Activated CD8-positive, alpha-beta memory T cell treated with anti-CD3 and anti-CD28 coated beads, Interleukin-2, amount 10 ng/mL, durations not matched to agents 7 days and 5 days (primary cell): ENCODE measurements at regions not wholly inside any gene's neighbourhood (a gene's known extent, or its start where the extent isn't known, plus 50 kb on each side); places are given as distances from the start of the nearest gene placed in this dataset.

ENCODE experiments used
- ATAC-seq: fragments of 150-1000 bp; cut with Tn5 transposase; one replicate; pipeline ENCODE4 v1.10.0; 2021; ENCODE audit warnings: moderate library complexity
- CTCF ChIA-PET: fragments of 350-600 bp; sonication (Branson Sonifier 250); formaldehyde crosslinking; loops from one replicate; lab custom pipeline; 2021; ENCODE audit warnings: antibody characterized with exemption; lab: Charles Lee
- DNase-seq: peaks from one replicate; pipeline ENCODE4 v3.0.0-alpha.2; 2020
- H3K27ac Mint-ChIP-seq: one replicate; pipeline ENCODE4 v1.8.0; 2021; ENCODE audit warnings: mild to moderate bottlenecking, mixed read lengths
- H3K27me3 Mint-ChIP-seq: one replicate; pipeline ENCODE4 v1.8.0; 2021; ENCODE audit warnings: mixed read lengths
- H3K36me3 Mint-ChIP-seq: one replicate; pipeline ENCODE4 v1.8.0; 2021; ENCODE audit warnings: mild to moderate bottlenecking, mixed read lengths
- H3K4me1 Mint-ChIP-seq: one replicate; pipeline ENCODE4 v1.8.0; 2021; ENCODE audit warnings: mixed read lengths
- H3K4me3 Mint-ChIP-seq: one replicate; pipeline ENCODE4 v1.8.0; 2021; ENCODE audit warnings: mild to moderate bottlenecking, moderate library complexity, mixed read lengths
- H3K9me3 Mint-ChIP-seq: one replicate; pipeline ENCODE4 v1.8.0; 2022; ENCODE audit warnings: low read depth, mixed read lengths

DNA sequence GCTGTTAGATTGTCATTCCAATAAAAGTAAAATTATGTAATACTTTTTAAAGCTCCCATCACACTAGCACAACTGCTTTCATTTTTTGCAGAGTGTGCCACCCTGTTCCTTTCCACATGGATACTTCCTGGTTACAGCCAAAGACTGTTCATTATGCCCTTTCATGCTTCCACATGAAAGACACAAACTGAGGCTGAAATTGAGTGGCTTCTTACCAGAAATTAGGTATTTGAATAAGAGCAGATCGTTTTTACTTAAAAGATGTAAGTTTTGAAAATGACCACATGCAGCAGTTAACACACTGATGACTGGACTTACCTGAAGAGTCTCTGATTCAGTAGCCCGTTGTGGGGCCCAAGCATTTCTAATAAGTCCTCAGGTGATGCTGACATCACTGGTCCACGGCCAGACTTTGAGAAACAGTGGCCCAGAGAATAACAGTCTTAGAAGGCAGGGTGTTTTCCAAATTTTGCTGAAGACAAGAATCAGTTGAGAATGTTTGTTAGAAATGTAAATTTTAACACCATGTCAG, 187.6 kb upstream of the DMRT1 start:
- H3K27me3 Mint-ChIP-seq = peaks cover 12% of the 10 kb centered on the region
- no peaks in the 10 kb centered on the region for H3K9me3 Mint-ChIP-seq
- ATAC-seq (no peak), DNase-seq (no peak)
- no peak overlapping the region for H3K4me3 Mint-ChIP-seq
- H3K4me1 Mint-ChIP-seq = peaks cover 42% of the 10 kb centered on the region
- CTCF ChIA-PET = no interaction called here
- H3K36me3 Mint-ChIP-seq = no peaks in the 10 kb centered on the region
- H3K27ac Mint-ChIP-seq = peak overlapping the region; percentile 47

DNA sequence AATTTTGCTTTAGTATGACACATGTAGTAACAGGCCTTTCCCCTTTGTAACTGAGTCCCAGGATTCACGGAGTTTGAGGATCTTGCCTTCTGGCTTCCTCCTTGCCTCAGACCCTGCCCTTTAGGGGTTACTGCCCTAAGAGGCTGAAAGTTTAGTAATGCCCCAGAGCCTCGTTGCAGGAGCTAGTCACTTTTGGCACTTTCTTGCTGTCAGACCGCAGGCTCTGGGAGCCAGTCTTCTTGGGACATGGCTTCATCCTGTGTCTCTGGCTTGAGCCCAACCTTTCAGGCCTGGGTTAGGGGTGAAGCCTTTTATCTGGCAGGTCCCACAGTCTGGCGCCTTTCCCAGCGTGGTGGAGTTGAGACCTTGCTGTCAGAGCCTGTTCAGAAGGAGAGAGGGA, 185.6 kb upstream of the DMRT1 start:
- ATAC-seq = no peak
- H3K36me3 Mint-ChIP-seq = no peaks in the 10 kb centered on the region
- no peaks in the 10 kb centered on the region for H3K9me3 Mint-ChIP-seq
- H3K27me3 Mint-ChIP-seq = peaks cover 12% of the 10 kb centered on the region
- no peak for DNase-seq
- H3K4me3 Mint-ChIP-seq = no peak overlapping the region
- no peak overlapping the region for H3K27ac Mint-ChIP-seq
- H3K4me1 Mint-ChIP-seq = peaks cover 40% of the 10 kb centered on the region
- CTCF ChIA-PET = no interaction called here

DNA sequence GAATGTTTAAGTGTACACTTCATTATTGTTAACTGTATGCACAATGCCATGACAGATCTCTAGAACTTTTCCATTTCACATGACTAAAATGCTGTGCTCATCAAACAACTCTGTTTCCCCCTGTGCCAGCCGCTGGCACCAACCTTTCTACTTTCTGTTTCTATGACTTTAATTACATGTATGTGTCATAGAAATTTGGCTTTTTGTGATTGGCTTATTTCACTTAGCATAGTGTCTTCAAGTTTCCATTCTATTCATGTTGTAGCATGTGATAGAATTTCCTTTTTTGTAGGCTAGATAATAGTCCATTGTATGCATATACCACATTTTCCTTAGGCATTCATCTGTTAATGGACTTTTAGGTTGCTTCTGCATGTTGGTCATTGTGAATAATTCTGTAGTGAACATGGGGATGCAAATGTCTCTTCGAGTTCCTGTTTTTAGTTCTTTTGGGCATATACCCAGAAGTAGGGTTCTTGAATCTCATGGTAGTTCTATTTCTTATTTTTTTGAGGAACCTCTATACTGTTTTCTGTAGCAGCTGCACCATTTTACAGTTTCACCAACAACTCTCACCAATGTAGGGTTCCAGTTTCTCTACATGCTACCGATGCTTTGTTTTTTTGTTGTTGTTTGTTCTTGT, 184.4 kb upstream of the DMRT1 start:
- H3K4me3 Mint-ChIP-seq = no peak overlapping the region
- no peak overlapping the region for H3K27ac Mint-ChIP-seq
- no peak for DNase-seq
- ATAC-seq = peak; percentile 62
- peaks cover 12% of the 10 kb centered on the region for H3K27me3 Mint-ChIP-seq
- CTCF ChIA-PET = interaction anchor here (1.2 kb wide), 1 partner anchor 19 kb away, joined by 3 read pairs; no protein-coding TSS in a partner anchor
- peaks cover 2% of the 10 kb centered on the region for H3K36me3 Mint-ChIP-seq
- no peaks in the 10 kb centered on the region for H3K9me3 Mint-ChIP-seq
- peaks cover 43% of the 10 kb centered on the region for H3K4me1 Mint-ChIP-seq

GRCh38 chr9:659286-659685, 182.2 kb upstream of the DMRT1 start:
- peaks cover 4% of the 10 kb centered on the region for H3K36me3 Mint-ChIP-seq
- H3K4me3 Mint-ChIP-seq = no peak overlapping the region
- no peak overlapping the region for H3K27ac Mint-ChIP-seq
- ATAC-seq (no peak), DNase-seq (no peak)
- CTCF ChIA-PET = no interaction called here
- H3K9me3 Mint-ChIP-seq = peaks cover 2% of the 10 kb centered on the region
- peaks cover 25% of the 10 kb centered on the region for H3K4me1 Mint-ChIP-seq
- peaks cover 12% of the 10 kb centered on the region for H3K27me3 Mint-ChIP-seq

- Mint-ChIP-seq H3K4me1 (peaks cover 22% of the 10 kb centered on the region), H3K27me3 (peaks cover 16% of the 10 kb centered on the region), H3K4me3 (no peak overlapping the region), H3K27ac (peak overlapping the region; percentile 58), H3K36me3 (peaks cover 4% of the 10 kb centered on the region), H3K9me3 (peaks cover 2% of the 10 kb centered on the region)
- CTCF ChIA-PET = interaction anchor here (1.2 kb wide), 1 partner anchor 21 kb away, joined by 3 read pairs; no protein-coding TSS in a partner anchor
- ATAC-seq (no peak), DNase-seq (no peak)
Measured at GRCh38 chr9:660227-660626, 181.3 kb upstream of the DMRT1 start.

DNA sequence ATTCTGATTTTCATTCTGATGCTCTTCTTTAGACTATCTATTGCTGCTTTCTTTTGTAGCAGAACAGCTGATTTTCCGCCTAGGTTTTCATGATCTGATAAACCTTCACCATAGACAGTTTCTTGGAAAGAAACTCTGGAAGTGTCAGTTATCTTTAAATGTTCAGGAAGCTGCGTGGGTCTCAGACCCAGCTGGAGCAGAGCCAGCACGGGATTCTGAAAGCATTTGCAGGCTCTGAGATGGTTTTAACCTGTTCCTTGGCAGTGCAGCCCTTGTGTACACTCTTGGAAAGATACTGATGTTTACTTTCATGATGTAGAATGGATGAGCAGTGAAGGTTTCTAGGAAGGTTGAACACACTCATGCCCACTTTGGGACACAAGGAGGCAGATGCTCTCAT, 178.0 kb upstream of the DMRT1 start:
- peaks cover 5% of the 10 kb centered on the region for H3K9me3 Mint-ChIP-seq
- no peak for DNase-seq
- H3K27me3 Mint-ChIP-seq = peaks cover 21% of the 10 kb centered on the region
- no peak overlapping the region for H3K27ac Mint-ChIP-seq
- CTCF ChIA-PET = no interaction called here
- H3K36me3 Mint-ChIP-seq = peaks cover 10% of the 10 kb centered on the region
- no peak overlapping the region for H3K4me3 Mint-ChIP-seq
- no peak for ATAC-seq
- peaks cover 17% of the 10 kb centered on the region for H3K4me1 Mint-ChIP-seq

- H3K4me3 Mint-ChIP-seq = no peak overlapping the region
- CTCF ChIA-PET = interaction anchor here (0.9 kb wide), 1 partner anchor 12 kb away, joined by 3 read pairs; no protein-coding TSS in a partner anchor
- DNase-seq (no peak), ATAC-seq (no peak)
- peaks cover 29% of the 10 kb centered on the region for H3K27me3 Mint-ChIP-seq
- H3K9me3 Mint-ChIP-seq = peaks cover 16% of the 10 kb centered on the region
- H3K36me3 Mint-ChIP-seq = peaks cover 21% of the 10 kb centered on the region
- H3K4me1 Mint-ChIP-seq = peaks cover 9% of the 10 kb centered on the region
- H3K27ac Mint-ChIP-seq = no peak overlapping the region
Measured at GRCh38 chr9:665296-665695, 176.2 kb upstream of the DMRT1 start.

DNA sequence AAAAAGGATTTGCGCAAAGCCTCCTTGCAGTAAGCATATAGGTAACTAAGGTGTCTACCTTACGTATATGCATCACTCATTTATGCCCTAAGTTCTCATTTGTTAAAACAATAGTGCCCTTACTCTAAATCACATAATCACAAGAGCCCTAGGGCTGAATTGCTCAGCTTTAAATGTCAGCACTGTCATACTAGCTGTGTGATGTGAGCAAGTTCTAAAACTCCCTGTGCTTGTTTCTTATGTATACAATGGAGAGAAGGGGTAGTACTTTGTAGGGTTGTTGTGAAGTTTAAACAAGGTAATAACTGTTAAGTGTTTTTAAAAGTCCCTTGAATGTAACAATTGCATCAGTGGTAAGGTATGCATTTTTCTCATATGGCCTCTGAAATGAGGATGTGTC, 169.5 kb upstream of the DMRT1 start:
- peaks cover 16% of the 10 kb centered on the region for H3K36me3 Mint-ChIP-seq
- no peak for ATAC-seq
- CTCF ChIA-PET = interaction anchor here (1.0 kb wide), 1 partner anchor 92 kb away, joined by 3 read pairs; no protein-coding TSS in a partner anchor

DNA sequence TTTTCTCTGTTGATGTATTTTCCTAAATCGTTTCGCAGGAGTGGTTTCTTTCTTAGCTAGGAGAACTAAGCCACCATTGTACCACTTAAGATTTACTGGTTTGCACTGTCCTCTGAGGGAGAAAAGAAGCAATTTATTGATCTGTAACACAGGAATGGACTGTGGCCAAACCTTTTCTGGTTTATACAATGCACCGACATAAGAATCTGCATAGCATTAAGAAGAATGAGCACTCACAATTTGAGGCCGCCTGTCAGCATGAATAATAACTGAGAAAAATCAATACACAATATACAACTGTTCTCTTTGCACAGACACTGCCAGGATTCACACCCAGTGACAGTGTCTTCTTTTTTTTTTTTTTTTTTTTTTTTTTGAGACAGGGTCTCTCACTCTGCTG, 168.6 kb upstream of the DMRT1 start:
- Mint-ChIP-seq H3K36me3 (peaks cover 14% of the 10 kb centered on the region), H3K9me3 (peaks cover 15% of the 10 kb centered on the region), H3K27ac (no peak overlapping the region), H3K4me1 (peaks cover 18% of the 10 kb centered on the region), H3K27me3 (peaks cover 33% of the 10 kb centered on the region), H3K4me3 (no peak overlapping the region)
- ATAC-seq (no peak), DNase-seq (no peak)
- CTCF ChIA-PET = interaction anchor here (0.6 kb wide), 1 partner anchor 9 kb away, joined by 3 read pairs; no protein-coding TSS in a partner anchor

More for the DNA sequence above, 169.5 kb upstream of the DMRT1 start:
- peaks cover 10% of the 10 kb centered on the region for H3K4me1 Mint-ChIP-seq
- peaks cover 38% of the 10 kb centered on the region for H3K27me3 Mint-ChIP-seq
- H3K9me3 Mint-ChIP-seq = peaks cover 15% of the 10 kb centered on the region
- H3K4me3 Mint-ChIP-seq = no peak overlapping the region
- no peak overlapping the region for H3K27ac Mint-ChIP-seq
- DNase-seq = no peak

DNA sequence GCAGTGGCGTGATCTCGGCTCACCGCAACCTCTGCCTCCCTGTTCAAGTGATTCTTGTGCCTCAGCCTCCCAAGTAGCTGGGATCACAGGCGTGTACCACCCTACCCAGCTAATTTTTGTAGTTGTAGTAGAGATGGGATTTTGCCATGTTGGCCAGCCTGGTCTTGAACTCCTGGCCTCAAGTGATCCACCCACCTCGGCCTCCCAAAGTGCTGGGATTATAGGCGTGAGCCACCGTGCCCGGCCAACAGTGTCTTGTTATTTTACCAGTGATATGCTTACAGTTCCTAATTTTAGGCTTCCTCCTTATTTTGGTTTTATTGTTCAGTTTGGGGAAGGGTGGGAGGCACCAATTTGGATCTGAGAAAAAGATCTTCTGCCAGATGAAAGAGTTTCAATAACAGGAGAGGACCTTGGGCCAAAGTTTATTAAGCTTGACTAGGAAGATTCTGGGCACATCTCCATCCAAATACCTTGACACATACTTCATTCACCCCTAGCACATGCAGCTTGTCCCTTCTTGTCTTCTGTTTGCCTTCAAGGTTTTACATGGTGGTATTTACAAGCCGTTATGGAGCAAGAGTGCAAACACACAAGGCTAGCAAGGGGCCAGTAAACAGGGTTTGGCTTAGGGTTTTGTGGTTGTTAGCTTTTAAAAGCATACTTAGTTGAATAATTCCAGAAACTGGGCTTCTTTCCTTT, 168.1 kb upstream of the DMRT1 start:
- CTCF ChIA-PET = no interaction called here
- ATAC-seq = no peak
- Mint-ChIP-seq H3K27ac (no peak overlapping the region), H3K9me3 (peaks cover 12% of the 10 kb centered on the region), H3K36me3 (peaks cover 11% of the 10 kb centered on the region), H3K4me1 (peaks cover 22% of the 10 kb centered on the region), H3K4me3 (no peak overlapping the region), H3K27me3 (peaks cover 27% of the 10 kb centered on the region)
- no peak for DNase-seq

DNA sequence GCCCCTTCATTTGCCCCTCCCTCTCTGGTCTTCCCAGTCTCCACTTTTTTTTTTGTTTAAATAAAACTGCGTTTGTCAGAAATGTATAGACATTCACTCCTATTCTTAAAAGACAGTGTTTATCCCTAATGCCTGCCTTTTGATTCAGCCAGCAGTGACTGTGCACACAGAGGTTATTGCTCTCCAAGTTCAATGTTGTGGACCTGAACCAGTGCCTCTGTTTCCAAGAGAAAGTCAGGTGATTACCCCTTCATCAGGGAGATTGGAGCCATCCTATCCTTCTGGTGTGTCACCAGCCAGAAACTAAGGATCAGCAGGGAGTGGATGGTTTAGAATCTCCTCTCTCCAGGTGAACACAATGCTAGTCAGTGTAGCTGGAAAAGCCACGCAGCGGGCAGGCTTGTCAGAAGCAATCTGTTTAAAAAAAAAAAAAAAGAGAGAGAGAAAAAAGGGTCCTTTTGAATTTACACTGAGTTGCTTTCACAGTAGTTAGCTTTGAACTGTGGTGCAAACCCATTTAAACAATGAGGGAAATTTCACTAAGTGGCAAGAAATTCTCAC, 167.5 kb upstream of the DMRT1 start:
- Mint-ChIP-seq H3K27me3 (peaks cover 26% of the 10 kb centered on the region), H3K9me3 (peaks cover 11% of the 10 kb centered on the region), H3K36me3 (peaks cover 7% of the 10 kb centered on the region), H3K27ac (no peak overlapping the region), H3K4me3 (no peak overlapping the region), H3K4me1 (peaks cover 22% of the 10 kb centered on the region)
- no peak for ATAC-seq
- CTCF ChIA-PET = no interaction called here
- no peak for DNase-seq

DNA sequence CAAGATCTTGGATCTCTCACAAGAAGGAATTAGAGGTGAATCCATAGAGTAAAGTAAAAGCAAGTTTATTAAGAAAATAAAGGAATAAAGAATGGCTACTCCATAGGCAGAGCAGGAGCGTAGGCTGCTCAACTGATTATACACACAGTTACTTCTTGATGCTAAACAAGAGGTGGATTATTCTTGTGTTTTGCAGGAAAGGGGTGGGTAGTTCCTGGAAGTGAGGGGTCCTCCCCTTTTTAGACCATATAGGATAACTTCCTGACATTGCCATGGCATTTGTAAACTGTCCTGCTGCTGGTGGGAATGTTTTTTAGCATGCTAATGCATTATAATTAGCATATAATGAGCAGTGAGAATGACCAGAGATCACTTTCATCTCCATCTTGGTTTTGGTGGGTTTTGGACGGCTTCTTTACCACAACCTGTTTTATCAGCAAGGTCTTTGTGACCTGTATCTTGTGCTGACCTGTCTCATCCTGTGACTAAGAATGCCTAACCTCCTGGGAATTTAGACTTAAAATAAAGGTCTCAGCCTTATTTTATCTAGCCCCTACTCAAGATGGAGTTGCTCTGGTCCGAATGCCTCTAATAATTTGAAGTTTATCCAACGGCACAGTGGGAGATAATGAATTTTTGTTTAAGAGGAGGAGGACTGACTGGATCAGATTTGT, 165.7 kb upstream of the DMRT1 start:
- Mint-ChIP-seq H3K27ac (no peak overlapping the region), H3K36me3 (no peaks in the 10 kb centered on the region), H3K9me3 (peaks cover 2% of the 10 kb centered on the region), H3K4me3 (no peak overlapping the region), H3K4me1 (peaks cover 22% of the 10 kb centered on the region), H3K27me3 (peaks cover 16% of the 10 kb centered on the region)
- CTCF ChIA-PET = no interaction called here
- no peak for DNase-seq
- no peak for ATAC-seq
